Ammon's horn (tissue), 1 donor: ENCODE measurements at regions not wholly inside any gene's neighbourhood (a gene's known extent, or its start where the extent isn't known, plus 50 kb on each side); places are given as distances from the start of the nearest gene placed in this dataset.

ENCODE experiments used
- DNase-seq: peaks from one replicate; pipeline ENCODE4 v3.0.0-alpha.2; 2016; ENCODE audit warnings: low spot score

GRCh38 chr4:123325241-123325681, 71.3 kb upstream of the SPRY1 start:
- DNase-seq = no peak

- DNase-seq = no peak
Observed at GRCh38 chr4:123327346-123327745, 69.2 kb upstream of the SPRY1 start.

GRCh38 chr4:123327846-123328429, 68.7 kb upstream of the SPRY1 start:
- DNase-seq = no peak

GRCh38 chr4:123338715-123339114, 57.9 kb upstream of the SPRY1 start:
- no peak for DNase-seq

GRCh38 chr4:123339507-123340380, 56.9 kb upstream of the SPRY1 start:
- no peak for DNase-seq

- DNase-seq = no peak
Observed at GRCh38 chr4:123340381-123340701, 56.3 kb upstream of the SPRY1 start.

GRCh38 chr4:123342498-123342897, 54.1 kb upstream of the SPRY1 start:
- no peak for DNase-seq

- DNase-seq = no peak
Observed at GRCh38 chr4:123343400-123344041, 53.1 kb upstream of the SPRY1 start.

- no peak for DNase-seq
Observed at GRCh38 chr4:123345137-123345934, 51.3 kb upstream of the SPRY1 start.

- DNase-seq = no peak
Observed at GRCh38 chr4:123345935-123346300, 50.7 kb upstream of the SPRY1 start.

- DNase-seq = no peak
Observed at GRCh38 chr4:123346330-123346940, 50.2 kb upstream of the SPRY1 start.
